C4-2B (cell line): ENCODE measurements at regions not wholly inside any gene's neighbourhood (a gene's known extent, or its start where the extent isn't known, plus 50 kb on each side); places are given as distances from the start of the nearest gene placed in this dataset.

Source experiments
- ZFX ChIP-seq: fragments of 450-650 bp; IDR thresholded peaks from 2 replicates; pipeline ENCODE4 v1.6.1; 2017
- TF ChIP-seq, protein P1 (sequence below): fragments of 450-650 bp; conservative IDR thresholded peaks from 2 replicates; pipeline ENCODE4 v1.5.1; 2017; ENCODE audit warnings: mild to moderate bottlenecking

DNA sequence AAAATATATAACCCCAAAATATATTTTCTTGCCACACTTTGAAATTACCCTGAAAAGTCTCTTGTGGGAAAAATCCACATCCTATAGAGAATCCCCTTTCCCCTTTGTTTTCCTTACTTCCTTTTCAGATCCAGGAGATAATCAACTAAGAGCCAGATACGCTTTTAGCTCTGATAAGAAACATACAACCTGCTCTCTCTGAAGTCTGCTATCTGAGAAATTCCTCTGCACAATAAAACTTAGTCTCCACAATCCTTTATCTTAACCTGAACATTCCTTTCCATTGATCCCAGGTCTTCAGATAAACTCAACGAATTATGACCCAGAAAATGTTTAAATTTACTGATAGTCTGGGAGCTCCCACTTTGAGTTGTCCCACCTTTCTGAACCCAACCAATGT, 233.4 kb upstream of the SETMAR start:
- TF ChIP-seq, protein P1, sequence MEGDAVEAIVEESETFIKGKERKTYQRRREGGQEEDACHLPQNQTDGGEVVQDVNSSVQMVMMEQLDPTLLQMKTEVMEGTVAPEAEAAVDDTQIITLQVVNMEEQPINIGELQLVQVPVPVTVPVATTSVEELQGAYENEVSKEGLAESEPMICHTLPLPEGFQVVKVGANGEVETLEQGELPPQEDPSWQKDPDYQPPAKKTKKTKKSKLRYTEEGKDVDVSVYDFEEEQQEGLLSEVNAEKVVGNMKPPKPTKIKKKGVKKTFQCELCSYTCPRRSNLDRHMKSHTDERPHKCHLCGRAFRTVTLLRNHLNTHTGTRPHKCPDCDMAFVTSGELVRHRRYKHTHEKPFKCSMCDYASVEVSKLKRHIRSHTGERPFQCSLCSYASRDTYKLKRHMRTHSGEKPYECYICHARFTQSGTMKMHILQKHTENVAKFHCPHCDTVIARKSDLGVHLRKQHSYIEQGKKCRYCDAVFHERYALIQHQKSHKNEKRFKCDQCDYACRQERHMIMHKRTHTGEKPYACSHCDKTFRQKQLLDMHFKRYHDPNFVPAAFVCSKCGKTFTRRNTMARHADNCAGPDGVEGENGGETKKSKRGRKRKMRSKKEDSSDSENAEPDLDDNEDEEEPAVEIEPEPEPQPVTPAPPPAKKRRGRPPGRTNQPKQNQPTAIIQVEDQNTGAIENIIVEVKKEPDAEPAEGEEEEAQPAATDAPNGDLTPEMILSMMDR: no peak
- no peak for TF ChIP-seq ZFX
